ENCODE measurements at regions not wholly inside any gene's neighbourhood (a gene's known extent, or its start where the extent isn't known, plus 50 kb on each side); places are given as distances from the start of the nearest gene placed in this dataset.

DNA sequence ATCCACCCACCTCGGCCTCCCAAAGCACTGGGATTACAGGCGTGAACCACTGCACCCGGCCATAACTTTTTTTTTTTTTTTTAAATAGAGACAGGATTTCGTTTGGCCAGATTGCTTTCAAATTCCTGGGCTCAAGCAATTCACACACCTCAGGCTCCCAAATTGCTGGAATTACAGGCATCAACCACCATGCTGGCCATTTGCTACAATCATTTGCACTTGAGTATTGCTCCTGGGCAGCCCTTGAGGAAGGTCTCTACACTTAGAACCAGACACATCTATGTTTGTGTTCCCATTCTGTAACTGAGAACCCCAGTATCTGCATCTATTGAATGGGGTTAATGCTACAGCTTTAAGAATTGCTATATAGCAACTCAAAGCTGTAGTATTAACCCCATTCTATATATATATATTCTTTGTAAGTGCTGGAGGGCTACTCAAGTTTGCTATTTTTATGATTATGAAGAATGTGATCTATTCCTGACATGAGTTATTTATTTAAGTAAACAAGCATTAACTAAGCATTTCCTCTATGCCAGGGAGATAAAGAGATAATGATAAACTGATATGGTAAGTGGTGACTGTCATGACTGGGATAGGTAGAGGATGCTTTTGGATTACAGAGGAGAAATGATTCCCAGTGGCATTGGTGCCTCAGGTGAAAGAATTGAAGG is 496.5 kb upstream of the TNC start:
- DNase-seq: no peak

DNA sequence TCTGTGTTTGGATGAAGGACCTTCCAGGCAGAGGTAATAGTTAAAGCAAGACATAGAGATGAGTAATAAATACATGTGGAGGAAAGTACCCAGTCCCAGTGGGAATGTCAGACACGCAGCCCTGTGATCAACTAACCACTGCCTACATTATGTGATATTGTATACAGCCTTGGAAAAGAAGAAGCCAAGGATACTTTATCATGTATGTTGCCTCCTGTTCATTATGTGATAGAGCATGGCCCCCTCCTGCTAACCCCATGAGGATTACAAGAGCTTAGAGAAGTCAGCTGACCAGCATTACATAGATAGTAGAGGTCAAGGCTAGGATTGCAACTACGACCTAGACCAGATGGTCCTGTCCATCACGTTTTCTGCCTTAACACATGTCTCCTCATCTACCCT is 497.0 kb upstream of the TNC start:
- DNase-seq: no peak

DNA sequence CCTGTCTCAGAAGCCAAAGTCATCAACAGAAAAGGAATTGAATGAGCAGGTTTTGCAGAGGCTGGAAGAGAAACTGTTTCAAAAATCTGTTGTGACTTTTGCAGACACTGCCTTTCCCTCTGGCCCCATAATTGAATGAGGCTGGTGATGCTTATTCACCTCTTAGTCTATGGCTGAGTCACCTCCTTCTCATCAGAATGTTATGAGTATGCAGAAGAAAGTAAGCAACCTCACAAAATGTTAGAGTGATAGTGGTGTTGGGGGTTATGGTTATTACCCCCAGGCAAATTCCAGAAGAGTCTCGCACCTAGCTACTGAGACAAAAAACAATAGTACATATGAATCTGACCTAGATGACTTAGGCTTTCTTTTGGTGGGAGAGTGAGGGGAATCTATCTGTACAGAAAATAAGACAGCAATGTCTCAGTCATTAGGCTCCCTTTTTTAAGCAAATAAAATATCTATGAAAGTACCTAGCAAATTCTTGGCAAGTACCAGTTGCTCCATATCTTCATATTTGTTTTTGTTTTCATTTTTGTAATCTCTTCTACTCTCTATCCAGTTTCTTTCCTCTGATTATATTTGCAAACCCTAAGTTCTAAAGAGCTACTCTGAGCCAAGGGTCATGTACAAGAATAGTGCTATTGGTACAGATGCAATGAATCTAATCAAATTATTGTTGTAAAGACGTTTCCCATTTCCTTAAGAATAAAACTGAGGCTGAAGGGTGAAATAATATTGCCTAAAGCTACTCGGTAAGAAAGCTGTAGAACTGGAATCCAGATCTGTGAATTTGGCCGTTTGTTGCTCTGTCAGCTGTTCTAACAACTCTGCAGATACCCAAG is 498.1 kb upstream of the TNC start:
- peak in 1 of 3 donors; percentile 95 for DNase-seq

DNA sequence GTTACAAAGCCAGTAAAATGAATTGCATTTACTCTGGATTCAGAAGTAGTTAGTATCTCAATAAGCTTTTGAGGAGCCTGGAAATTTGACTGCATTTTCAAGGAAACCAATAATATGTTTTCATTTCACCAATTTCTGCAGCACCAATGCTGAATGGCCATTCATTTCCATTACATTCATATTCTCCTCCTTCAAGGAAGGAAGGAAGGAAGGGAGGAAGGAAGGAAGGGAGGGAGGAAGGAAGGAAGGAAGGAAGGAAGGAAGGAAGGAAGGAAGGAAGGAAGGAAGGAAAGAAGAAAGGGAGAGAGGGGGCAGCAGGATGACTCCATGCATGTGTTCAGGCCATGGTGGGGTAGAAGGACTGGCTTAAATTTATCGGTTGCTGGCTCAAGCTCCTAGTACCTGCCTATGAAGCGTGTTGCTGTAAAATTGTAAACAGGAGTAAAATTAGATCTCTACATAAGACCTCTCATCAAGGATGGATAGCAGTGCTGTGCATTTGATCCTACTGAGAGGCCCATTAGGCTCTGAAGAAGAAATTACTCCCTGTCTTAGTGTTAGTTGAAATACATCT is 498.8 kb upstream of the TNC start:
- no peak for DNase-seq

DNA sequence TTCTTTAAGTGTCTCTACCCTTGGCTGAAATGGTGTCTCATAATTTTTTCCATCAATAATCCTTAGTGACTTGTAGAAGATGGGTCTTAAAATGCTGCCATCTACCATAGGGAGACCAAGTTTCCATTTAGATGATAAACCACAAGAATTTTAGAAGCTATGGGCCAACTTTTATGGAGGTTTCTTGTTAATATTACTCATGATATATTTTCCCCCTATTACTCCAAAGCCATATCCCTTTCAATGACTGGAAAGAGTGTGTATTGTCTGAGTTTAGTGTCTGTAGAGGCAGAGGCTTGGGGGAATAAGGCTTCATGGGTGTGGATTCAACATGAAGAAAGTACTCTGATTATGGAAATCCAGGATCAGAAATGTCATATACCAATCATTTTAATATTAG is 507.3 kb upstream of the TNC start:
- DNase-seq: no peak

DNA sequence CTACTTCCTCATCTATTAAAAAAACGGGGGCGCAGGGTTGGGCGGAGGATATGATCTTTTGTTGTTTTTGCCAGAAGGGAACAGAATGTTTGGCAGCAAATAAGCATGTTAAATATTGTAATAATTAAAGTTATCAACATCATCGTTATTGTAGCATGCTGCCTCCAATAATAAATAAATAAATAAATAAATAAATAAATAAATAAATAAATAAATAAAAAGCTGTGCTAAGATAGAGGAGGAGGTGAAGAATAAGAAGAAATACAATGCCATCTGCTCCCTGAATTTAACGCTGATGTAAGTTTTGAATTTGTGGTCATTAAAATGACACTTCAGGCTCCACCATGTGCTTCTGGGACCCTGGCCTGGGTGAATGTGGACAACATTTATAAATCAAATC is 508.0 kb upstream of the TNC start:
- no peak for DNase-seq

DNA sequence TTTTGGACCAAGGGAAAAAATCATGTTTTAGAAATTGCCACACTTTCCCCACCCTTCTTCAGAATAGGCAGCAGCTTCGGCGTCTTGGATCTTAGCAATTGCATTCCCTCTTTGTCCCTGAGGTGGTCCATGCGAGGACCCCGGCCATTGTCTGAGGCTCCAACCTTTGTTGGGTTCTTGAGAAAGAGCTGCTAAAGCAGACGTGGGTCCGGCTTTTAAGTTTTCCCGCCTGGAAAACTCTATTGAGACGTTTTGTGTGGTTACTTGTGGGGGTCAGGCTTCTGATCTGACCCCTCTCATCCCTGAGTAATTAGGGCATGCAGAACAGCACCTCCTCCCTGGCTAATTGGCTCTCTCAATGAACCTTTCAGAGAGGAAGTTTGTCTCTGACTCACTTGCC is 509.6 kb upstream of the TNC start:
- DNase-seq: no peak

DNA sequence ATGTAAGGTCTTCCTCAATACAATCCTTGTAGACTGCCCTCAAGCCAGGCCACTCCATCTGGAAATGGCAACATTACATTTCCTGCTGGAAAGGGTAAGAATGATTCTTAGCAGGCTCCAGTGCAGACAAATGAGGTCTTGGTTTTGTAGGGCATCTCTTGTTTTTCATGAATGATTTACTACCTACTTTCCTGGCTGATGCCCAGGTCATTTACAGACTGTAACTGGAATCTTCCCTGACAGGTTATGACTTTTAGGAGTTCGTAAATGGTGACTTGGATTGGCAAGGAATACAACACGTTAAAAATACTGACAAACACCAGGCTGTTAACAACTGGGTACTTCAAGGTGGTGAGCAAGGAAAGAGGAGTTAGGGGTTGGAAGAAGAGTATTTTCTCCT is 510.5 kb upstream of the TNC start:
- DNase-seq: no peak

DNA sequence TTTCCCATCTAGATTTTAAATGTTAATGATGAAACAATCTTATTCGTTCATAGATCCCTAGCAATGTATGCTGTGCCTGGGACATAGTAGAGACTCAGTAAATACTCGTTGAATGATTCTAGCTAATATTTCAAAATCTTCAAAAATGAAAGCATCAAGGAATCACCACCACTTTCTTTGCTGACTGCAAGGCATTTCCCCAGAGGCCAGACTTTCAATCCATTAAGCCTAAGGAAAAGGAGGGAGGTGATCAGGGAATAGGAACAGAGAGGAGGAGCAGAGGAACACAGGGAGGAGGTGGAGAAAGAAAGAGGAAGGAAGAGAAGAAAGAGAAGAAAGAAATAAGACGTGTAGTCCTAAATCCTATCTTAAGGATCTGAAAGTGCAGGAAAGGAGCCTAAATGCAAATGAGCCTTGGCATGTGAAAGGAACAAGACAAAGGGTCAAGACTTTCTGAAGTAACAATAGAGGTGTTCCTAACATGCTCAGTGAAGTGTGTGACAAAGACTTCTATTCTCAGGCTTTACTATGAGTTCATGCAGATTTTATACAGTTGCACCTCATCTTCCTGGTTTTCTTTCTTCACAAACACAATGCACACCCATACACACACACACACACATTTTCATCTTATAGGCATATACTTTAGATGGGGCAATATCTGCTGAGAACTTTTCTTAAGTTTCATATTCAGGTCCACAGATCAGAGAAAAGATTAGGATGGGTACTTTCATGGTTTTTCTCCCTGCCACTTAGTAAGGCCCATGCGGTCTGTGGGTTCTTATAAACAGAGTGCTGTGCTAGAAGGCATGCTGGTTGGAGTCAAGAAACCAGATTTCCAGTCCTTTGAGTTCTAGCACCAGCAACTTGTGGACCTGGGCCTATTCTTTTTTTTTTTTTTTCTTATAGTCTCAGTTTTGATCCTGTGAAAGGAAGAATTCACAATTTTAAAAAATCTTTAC is 512.2 kb upstream of the TNC start:
- DNase-seq: no peak

DNA sequence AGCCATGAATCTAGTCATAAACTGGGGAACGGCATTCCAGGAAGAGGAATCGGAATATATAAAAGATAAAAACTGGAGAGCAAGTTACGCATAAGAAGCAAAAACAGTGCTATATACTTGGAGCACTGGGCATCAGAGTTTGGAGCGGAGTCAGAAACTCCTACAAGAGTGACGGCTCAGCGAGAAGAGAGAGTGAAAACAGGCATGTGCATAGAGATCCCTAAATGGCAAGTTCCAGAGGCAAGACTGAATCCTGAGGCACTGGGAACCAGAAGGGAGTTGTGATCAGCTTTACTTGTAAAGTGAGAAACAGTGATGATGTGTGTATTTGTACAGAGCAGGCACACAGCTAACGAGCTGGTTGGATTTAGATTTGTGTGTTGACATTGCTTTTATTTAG is 514.4 kb upstream of the TNC start:
- DNase-seq: no peak

DNA sequence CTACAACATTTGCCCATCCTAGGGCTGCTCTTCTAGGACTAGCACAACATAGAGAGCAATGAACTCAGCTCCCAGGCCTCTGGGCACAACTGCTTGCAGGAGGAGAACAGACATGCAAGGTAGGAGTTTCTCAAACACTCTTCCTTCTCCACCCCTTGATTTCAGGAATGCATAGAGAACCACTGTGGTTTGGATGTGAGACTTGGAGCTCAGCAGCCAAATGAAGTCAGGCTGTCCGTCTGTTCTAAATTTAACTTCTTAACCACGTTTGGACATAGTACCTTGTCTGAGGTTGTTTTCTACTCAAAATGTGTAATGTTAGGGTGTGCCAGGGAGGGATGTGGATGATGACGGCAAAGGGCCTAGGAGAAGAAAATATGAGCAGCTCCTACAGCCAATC is 515.1 kb upstream of the TNC start:
- peak in 1 of 3 donors; percentile 85 for DNase-seq

DNA sequence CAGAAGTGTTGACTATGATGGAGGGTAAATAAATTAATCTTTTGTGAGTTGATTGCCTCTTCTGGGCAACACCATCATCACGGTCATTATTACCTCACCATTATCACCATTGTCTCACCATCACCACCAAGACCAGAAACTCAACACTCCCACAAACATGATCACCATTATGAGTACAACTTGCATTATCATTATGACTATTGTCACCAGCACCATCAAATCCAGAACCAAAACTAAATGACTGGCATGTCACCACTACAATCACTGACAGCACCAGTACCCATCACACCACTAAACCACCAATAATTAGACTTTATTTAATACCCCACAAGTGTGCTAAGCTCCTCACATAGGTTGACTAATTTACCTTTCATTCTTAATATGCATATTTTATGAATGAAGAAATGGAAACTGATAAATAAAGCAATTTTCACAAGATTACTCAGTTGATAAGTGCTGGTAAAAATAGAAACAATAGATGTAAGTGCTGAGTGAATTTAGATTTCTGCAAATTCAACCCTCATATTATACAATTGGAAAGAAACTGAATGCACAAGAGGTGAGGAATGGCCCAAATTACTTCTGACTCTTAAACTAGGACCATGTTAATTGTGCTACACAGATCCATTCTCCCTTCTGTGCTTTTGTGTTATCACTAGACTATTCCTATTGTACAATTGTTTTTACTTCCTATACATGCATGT is 517.8 kb upstream of the PAPPA start:
- no peak for DNase-seq

DNA sequence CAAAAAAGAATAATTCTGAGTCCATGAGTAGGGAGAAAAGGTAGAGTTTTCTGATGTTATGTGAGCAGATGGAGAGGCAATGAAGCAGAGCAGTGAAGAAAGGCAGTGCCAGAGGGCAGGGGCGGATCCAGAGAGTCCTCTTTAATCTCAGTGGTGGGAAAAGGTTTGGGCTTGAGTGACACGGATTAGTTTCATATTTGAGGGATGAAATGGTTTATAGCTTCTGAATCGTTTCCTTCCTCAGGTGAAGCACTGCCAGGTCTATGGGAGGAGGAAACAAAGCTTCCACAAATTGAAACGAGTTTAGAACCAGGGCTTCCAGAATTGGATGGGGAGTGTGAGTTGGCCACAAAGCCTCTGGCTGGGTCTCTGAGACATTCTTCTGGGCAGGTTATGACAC is 517.0 kb upstream of the PAPPA start:
- DNase-seq: no peak

DNA sequence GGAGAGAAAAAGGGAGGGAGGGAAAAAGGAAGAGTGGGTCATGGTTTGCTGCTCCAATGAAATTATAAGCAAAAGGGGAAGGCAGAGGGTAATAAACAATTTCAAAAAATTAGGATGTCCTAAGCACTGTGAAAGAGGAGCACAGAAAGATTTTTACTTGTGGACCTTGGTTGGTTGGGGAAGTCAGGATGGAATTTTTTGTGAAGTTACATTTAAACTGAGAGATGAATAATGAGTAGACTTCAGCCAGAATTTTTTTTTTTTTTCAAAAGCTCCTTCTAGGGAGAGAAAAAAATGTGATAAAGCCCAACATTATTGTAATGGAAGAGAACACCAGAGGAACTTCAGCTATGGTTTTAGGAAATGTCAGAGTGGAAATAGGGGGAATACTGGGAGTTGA is 515.9 kb upstream of the PAPPA start:
- peak in 1 of 3 donors; percentile 24 for DNase-seq

DNA sequence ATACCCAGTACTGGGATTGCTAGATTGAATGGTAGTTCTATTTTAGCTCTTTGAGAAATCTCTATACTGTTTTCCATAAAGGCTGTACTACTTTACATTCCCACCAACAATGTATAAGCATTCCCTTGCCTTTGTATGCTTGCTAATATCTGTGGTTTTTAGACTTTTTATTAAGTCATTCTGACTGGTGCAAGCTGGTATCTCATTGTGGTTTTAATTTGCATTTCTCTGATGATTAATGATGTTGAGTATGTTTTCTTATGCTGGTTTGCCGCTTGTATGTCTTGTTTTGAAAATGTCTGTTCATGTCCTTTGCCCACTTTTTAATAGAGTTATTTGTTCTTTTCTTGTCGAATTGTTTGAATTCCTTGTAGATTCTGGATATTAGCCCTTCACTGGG is 512.7 kb upstream of the PAPPA start:
- peak in 1 of 3 donors; percentile 84 for DNase-seq

DNA sequence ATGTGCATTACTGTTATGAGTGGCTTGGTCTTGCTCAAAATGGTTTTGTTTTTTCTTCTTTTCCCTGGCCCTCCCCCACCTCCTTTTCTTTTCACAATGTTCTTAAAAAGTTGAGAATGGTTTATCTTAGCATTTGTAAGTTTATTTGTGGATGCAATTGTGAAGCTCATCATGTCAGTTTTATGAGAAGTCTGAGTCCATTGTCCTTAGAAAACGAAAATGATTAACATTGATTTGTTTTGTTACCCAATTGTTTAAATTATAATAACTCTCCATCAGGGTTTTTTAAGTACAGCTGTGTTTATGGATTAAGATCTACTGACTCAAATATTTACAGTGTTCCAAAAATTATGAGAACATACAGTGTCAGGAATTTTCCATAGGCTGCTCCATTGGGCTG is 511.3 kb upstream of the PAPPA start:
- no peak for DNase-seq

DNA sequence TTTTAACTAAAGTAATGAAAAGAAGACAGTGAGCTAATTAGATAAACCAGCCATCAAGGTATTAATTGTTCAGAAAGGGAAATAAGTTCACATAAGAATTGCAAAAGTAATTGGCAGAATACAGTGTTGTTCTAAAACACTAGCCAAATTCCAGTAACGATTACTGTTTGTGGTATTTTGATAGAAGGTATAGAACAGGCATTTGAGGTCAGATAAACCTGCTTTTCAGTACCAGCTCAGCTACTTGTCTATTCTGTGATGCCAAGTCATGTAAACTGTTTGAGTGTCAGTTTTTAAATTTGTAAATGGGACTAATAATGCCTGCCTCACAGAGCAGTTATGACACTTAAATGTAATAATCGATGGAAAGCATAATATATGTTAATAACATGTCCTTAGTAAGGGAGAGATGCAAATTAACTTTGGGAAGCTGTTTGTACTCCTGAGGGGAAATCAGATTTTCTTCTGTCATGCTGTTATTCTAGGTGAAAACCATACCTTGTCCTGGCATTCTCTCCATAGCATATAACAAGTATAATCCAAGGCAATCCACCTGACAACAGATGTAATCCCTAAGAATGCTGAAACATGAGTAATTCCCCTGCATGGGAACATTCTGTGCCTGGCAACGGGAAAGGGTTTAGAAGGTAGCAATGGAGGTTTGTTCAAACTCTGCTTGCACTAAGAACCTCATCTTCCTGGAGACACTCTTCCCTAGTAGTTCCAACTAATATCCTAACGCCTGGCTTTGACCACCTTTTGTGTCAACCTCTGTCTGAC is 509.5 kb upstream of the PAPPA start:
- DNase-seq: no peak

DNA sequence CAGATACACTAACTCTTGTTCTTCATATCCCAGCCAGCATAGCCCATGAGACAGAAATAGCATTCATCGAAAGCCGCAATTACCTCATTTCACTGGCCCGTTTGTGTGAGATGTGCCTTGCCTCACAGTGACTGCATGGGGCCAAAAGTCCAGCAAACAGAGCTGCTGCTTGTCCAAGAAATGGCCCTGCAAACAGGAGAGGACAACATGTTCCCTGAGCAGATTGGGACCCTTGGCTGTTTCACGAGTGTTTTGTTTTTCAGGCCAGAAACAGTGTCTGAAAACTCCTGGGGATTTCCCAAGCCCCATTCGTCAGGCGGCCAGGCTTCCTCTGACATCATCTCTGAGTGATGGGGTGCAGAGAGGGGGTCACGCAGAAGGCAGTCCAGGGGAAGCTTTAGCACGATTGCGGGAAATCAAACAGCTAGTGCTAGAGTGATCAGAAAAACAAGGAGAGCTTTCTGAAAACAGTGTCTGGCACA is 503.6 kb upstream of the PAPPA start:
- DNase-seq: peak; percentile 26 to 76 (median 48)

DNA sequence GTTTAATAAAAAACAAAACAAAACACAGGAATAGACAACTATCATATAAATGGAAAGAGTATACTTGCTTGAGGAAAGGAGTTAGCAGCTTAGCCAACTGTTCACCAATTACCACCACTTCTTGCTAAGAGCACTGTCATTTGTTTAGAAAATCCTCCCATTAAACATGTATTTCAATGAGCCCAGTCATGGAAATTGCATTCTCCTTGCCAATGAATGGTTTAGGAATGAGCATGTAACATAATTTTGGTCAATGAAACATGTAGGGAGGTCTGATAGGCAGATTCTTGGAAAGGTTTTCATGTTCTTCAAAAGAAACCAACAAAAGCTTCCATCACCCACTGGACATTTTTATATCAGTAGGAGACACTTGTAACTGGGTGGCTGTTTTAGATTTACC is 502.8 kb upstream of the PAPPA start:
- DNase-seq: peak in 1 of 3 donors; percentile 95

DNA sequence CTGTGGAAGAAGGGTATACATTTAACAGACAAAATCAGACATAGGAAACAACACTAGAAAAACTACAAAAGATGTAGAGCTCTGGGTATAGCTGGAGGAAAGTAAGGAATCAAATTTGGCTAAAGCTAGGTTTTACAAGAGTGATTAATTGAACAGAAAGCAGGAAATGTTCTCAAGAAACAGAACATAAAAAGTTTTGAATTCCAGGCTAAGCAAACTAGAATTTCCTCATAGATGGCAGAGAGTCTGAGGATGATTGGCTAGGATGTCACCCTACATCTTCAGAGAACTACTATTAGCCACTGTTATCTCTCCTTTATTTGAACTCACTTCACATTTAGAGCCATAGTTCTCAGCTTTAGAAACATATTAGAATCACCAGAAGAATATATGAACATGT is 502.1 kb upstream of the PAPPA start:
- DNase-seq: no peak

All from muscle of back (tissue), 3 donors.